Sigmoid colon (tissue), 4 donors: ENCODE measurements at regions not wholly inside any gene's neighbourhood (a gene's known extent, or its start where the extent isn't known, plus 50 kb on each side); places are given as distances from the start of the nearest gene placed in this dataset.

ENCODE experiments used
- EP300 ChIP-seq, 4 donors: sonication (generic); formaldehyde crosslinking; IDR thresholded peaks; one replicate each; pipeline ENCODE4 v1.6.1; 2017; ENCODE audit warnings: antibody characterized with exemption in 4 of 4
- POLR2A ChIP-seq, 2 donors: fragments of 450-650 bp; IDR thresholded peaks; one replicate each; pipeline ENCODE4 v1.6.1; 2016; ENCODE audit warnings: antibody characterized with exemption in 2 of 2, mild to moderate bottlenecking in 2 of 2, moderate library complexity in 2 of 2
- POLR2AphosphoS5 ChIP-seq, 4 donors: sonication (generic); formaldehyde crosslinking; IDR thresholded peaks; one replicate each; pipeline ENCODE4 v1.6.1; 2017; ENCODE audit warnings: antibody characterized with exemption in 4 of 4
- TF ChIP-seq, protein P1 (sequence below), 4 experiments: fragments of 450-650 bp in 3 of 4; fragments of 200-600 bp in 1 of 4; IDR thresholded peaks; one replicate each; pipeline ENCODE4 v1.5.1; 2016 to 2019; ENCODE audit warnings: antibody characterized with exemption in 4 of 4, mild to moderate bottlenecking in 3 of 4, moderate library complexity in 2 of 4

DNA sequence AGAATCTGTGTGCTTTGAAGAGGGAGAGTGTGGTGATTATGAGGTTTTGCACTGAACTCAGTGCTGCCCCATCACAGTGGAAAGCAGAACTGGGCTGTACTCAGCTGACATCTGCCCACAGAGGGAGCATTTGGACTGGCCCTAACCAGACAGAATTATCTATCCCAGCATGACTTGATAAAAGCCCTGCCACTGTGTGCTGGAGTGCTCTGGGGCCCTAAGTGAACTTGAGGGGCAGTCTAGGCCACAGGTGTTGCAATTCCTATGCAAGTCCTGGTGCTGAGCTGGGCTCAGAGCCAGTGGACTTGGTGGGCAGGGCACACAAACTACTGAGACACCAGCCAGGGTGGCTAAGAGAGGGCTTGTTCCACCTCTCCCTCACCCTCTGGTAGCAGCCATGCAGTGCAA lies 269.2 kb upstream of the CTNNB1 start:
- TF ChIP-seq, protein P1, sequence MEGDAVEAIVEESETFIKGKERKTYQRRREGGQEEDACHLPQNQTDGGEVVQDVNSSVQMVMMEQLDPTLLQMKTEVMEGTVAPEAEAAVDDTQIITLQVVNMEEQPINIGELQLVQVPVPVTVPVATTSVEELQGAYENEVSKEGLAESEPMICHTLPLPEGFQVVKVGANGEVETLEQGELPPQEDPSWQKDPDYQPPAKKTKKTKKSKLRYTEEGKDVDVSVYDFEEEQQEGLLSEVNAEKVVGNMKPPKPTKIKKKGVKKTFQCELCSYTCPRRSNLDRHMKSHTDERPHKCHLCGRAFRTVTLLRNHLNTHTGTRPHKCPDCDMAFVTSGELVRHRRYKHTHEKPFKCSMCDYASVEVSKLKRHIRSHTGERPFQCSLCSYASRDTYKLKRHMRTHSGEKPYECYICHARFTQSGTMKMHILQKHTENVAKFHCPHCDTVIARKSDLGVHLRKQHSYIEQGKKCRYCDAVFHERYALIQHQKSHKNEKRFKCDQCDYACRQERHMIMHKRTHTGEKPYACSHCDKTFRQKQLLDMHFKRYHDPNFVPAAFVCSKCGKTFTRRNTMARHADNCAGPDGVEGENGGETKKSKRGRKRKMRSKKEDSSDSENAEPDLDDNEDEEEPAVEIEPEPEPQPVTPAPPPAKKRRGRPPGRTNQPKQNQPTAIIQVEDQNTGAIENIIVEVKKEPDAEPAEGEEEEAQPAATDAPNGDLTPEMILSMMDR (IDR thresholded peaks at IDR 0.05), result no peak
- TF ChIP-seq POLR2A (IDR thresholded peaks at IDR 0.05) (no peak), EP300 (IDR thresholded peaks at IDR 0.05) (no peak), POLR2AphosphoS5 (IDR thresholded peaks at IDR 0.05) (no peak)
